ENCODE measurements at regions not wholly inside any gene's neighbourhood (a gene's known extent, or its start where the extent isn't known, plus 50 kb on each side); places are given as distances from the start of the nearest gene placed in this dataset.
"Not testable (repeated sequence)": the region's sequence is repeated elsewhere in the genome, so short reads cannot be mapped to it uniquely, and the experiment has no call there.

DNA sequence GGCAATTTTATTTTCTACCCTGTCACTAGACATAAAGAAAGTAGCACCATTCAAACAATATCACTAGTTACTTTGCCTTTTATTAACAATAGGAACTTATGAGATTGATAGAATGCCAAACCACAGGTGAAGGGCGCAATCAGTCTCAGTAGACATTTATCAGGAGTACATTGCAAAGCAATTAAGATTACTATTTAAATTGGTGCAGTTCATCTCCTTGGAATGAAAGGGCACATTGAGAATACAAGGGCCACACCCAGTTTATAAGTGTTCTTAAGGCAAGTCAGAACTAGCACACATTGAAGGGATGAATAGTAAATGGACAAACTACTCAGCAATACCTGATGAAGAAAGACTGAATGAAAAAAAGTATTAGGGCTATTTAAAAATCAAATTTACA, 601.4 kb downstream of the C12orf50 start:
- TF ChIP-seq, protein P1, sequence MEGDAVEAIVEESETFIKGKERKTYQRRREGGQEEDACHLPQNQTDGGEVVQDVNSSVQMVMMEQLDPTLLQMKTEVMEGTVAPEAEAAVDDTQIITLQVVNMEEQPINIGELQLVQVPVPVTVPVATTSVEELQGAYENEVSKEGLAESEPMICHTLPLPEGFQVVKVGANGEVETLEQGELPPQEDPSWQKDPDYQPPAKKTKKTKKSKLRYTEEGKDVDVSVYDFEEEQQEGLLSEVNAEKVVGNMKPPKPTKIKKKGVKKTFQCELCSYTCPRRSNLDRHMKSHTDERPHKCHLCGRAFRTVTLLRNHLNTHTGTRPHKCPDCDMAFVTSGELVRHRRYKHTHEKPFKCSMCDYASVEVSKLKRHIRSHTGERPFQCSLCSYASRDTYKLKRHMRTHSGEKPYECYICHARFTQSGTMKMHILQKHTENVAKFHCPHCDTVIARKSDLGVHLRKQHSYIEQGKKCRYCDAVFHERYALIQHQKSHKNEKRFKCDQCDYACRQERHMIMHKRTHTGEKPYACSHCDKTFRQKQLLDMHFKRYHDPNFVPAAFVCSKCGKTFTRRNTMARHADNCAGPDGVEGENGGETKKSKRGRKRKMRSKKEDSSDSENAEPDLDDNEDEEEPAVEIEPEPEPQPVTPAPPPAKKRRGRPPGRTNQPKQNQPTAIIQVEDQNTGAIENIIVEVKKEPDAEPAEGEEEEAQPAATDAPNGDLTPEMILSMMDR (conservative IDR thresholded peaks at IDR 0.05): no peak
- H3K27ac ChIP-seq: no peak overlapping the region

DNA sequence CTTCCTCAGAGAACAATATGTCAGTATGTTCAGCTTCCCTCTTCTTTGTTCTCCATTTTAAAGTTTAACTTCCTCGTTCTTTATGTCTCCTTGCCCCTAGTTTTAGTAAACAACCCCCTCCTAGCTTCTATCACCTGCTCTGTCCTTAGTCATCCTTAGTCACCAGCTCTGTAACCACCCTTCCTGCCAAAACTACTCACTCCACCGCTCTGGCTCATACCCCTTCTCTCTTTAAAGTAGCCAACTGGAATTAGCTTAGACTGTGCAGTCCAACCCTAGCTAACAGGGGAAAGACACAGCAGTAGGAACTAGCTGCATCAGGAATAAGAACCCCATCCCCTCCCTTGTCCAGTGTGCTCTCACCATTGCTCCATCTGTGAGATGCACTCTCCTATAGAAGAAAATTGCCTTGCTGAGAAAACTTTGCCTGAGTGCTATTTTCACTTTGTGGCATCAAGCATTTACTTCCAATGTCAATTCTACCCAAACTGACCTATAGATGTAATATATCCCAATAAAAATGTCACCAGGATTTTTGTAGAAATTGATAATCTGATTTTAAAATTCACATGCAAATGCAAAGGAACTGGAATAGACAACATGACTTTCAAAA, 603.2 kb downstream of the C12orf50 start:
- no peak overlapping the region for H3K27ac ChIP-seq
- TF ChIP-seq, protein P1 (conservative IDR thresholded peaks at IDR 0.05): no peak

DNA sequence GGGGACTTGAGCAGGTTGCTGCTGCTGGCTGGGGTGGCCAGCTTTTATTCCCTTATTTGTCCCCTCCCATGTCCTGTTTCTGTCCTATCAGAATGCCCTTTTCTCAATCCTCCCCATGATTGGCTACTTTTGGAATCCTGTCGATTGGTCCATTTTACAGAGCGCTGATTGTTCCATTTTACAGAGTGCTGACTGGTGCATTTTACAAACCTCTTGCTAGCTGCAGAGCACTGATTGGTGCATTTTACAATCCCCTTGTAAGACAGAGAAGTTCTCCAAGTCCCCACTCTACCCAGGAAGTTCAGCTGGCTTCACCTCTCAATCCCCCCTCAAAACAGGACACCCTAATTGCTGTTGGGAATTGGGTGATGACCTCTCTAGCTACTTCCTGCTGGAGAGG, 608.0 kb downstream of the C12orf50 start:
- H3K27ac ChIP-seq: not testable (repeated sequence)

DNA sequence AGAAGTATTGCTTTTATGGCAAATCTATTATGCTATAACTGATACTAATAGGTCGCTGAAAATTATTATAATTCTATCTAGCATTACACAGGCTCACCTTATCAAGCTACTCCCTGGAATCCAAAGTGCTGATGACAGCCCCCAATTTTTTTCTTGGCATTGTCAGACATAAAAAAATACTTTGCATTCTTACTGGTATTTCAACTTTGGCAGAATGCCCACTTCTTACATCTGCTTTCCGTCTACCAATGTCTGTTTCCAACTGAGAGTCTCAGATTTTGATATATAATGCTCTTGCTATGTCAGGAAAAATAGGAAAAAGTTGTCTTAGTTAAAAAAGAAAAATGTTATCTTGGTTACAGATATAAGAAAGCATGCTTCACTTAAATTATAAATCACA, 615.4 kb downstream of the C12orf50 start:
- TF ChIP-seq, protein P1 (conservative IDR thresholded peaks at IDR 0.05): no peak
- H3K27ac ChIP-seq: no peak overlapping the region

DNA sequence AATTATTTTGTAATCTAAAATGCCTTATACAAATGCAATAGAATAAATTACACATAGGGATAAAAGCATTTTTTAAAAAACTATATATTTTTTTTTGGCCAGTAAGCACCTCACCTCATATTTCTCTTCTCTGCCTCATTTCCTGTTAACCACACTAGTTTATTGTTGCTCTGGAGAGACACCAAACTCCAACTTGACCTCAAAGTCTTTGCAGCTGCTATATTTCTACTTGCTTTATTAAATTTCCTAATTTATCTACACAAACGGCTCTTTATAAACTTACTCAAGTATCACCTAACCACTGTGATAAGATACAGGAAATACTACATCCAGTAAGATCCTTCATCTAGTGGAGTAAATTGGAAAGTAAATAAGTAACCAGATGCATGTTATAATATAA, 622.3 kb downstream of the C12orf50 start:
- H3K27ac ChIP-seq: no peak overlapping the region

DNA sequence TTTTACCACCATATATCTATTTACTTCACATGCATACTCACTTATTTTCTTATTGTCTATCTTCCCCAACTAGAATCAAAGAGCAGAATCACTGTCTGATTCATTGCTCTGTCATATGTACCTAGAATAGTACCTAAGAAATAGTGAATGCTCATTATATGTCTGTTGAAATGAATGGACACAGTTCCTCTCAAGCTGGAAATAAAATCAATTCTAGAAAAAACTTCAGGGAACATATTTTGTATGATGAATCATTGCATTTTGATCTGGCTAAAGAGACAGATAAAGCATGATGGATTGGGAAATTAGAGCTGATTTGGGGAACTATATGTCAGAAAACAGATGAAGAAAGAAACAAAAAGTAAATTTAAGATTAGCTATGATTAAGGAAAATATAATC, 623.3 kb downstream of the C12orf50 start:
- TF ChIP-seq, protein P1 (conservative IDR thresholded peaks at IDR 0.05): no peak
- no peak overlapping the region for H3K27ac ChIP-seq

More for the DNA sequence above, 622.3 kb downstream of the C12orf50 start:
- TF ChIP-seq, protein P1 (conservative IDR thresholded peaks at IDR 0.05): no peak

DNA sequence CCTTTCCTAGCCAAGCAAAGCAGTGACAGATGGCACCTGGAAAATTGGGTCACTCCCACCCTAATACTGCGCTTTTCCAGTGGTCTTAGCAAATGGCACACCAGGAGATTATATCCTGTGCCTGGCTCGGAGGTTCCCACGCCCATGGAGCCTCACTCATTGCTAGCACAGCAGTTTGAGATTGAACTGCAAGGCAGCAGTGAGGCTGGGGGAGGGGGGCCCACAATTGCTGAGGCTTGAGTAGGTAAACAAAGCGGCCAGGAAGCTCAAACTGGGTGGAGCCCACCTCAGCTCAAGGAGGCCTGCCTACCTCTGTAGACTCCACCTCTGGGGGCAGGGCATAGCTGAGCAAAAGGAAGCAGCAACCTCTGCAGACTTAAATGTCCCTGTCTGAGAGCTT, 635.0 kb downstream of the C12orf50 start:
- H3K27ac ChIP-seq: not testable (repeated sequence)

DNA sequence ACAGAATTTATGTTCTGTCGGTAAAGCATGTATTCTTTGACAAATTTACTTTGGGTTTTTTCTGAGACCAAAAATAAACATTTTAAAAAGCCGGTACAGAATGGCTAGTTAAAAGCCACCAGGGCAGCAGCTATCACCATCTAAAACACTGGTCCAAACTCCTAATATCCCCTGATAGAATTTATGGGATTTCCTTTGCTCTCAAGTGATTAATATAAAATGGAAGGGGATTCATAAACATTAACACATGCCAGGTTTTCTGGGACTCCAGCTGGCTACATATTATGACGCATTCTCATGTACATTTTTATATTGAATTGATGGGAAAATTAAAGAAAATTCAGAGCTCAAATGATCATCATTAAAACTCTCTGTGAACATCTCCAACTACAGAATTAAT, 640.8 kb downstream of the C12orf50 start:
- H3K27ac ChIP-seq: no peak overlapping the region
- TF ChIP-seq, protein P1 (conservative IDR thresholded peaks at IDR 0.05): no peak

DNA sequence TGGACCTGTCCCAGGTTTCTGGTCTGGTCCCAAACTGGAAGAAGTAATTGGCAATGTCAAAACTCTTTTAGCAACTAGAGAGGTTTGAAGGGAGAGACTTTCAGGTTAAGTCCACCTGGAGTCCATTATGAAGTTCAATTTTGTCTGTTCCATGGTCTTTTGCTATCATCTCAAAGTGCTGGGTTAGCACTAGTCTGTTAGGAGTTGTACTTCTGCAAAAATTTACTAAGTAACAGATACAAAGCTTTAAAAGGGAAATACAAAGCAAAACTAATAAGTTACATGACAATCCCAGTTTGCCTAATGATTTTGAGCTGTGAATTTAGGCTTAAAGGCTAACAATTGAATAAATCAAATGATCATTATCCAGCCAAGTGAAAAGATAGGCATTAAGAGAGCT, 643.9 kb downstream of the C12orf50 start:
- no peak overlapping the region for H3K27ac ChIP-seq
- TF ChIP-seq, protein P1 (conservative IDR thresholded peaks at IDR 0.05): no peak
